ENCODE measurements at regions not wholly inside any gene's neighbourhood (a gene's known extent, or its start where the extent isn't known, plus 50 kb on each side); places are given as distances from the start of the nearest gene placed in this dataset.

- H3K4me3 ChIP-seq (ENCODE audit: low read depth, low read length): no peak overlapping the region
- TF ChIP-seq CTCF (IDR thresholded peaks at IDR 0.05; ENCODE audit: borderline replicate concordance, insufficient read depth, low read depth, low read length): no peak
Observed at GRCh38 chr7:47693216-47693615, 111.3 kb upstream of the TNS3 start.

- no peak for TF ChIP-seq CTCF (IDR thresholded peaks at IDR 0.05; ENCODE audit: borderline replicate concordance, insufficient read depth, low read depth, low read length)
- no peak overlapping the region for H3K4me3 ChIP-seq (ENCODE audit: low read depth, low read length)
Observed at GRCh38 chr7:47691988-47692387, 110.1 kb upstream of the TNS3 start.

GRCh38 chr7:47690902-47691558, 109.1 kb upstream of the TNS3 start:
- TF ChIP-seq CTCF (IDR thresholded peaks at IDR 0.05; ENCODE audit: borderline replicate concordance, insufficient read depth, low read depth, low read length): no peak
- H3K4me3 ChIP-seq (ENCODE audit: low read depth, low read length): no peak overlapping the region

GRCh38 chr7:47689558-47689957, 107.6 kb upstream of the TNS3 start:
- TF ChIP-seq CTCF (IDR thresholded peaks at IDR 0.05; ENCODE audit: borderline replicate concordance, insufficient read depth, low read depth, low read length): no peak
- H3K4me3 ChIP-seq (ENCODE audit: low read depth, low read length): no peak overlapping the region

- no peak overlapping the region for H3K4me3 ChIP-seq (ENCODE audit: low read depth, low read length)
- no peak for TF ChIP-seq CTCF (IDR thresholded peaks at IDR 0.05; ENCODE audit: borderline replicate concordance, insufficient read depth, low read depth, low read length)
Observed at GRCh38 chr7:47688311-47689100, 106.6 kb upstream of the TNS3 start.

GRCh38 chr7:47685712-47686376, 103.9 kb upstream of the TNS3 start:
- no peak for TF ChIP-seq CTCF (IDR thresholded peaks at IDR 0.05; ENCODE audit: borderline replicate concordance, insufficient read depth, low read depth, low read length)
- no peak overlapping the region for H3K4me3 ChIP-seq (ENCODE audit: low read depth, low read length)

Data from GM12875 (cell line).